SK-N-SH treated with all-trans-retinoic acid at 6 μM for 48 hours (cell line): ENCODE measurements at regions not wholly inside any gene's neighbourhood (a gene's known extent, or its start where the extent isn't known, plus 50 kb on each side); places are given as distances from the start of the nearest gene placed in this dataset.

Experiments used
- CSDC2 ChIP-seq: fragments of 250-450 bp; sonication (Bioruptor Pico); IDR thresholded peaks from 2 replicates; pipeline ENCODE4 v1.5.0; 2020; ENCODE audit warnings: mild to moderate bottlenecking, moderate library complexity
- ESRRG ChIP-seq: fragments of 250-450 bp; sonication (Bioruptor Pico); IDR thresholded peaks from 2 replicates; pipeline ENCODE4 v1.6.1; 2021; ENCODE audit warnings: mild to moderate bottlenecking
- ISL1 ChIP-seq: fragments of 250-450 bp; sonication (Bioruptor Pico); IDR thresholded peaks from 2 replicates; pipeline ENCODE4 v2.1.2; 2022; ENCODE audit warnings: mild to moderate bottlenecking, moderate library complexity
- RARB ChIP-seq: fragments of 250-450 bp; sonication (Bioruptor Pico); IDR thresholded peaks from 2 replicates; pipeline ENCODE4 v1.8.0; 2021; ENCODE audit warnings: mild to moderate bottlenecking, moderate library complexity
- SNAI2 ChIP-seq: fragments of 250-450 bp; sonication (Bioruptor Pico); IDR thresholded peaks from 2 replicates; pipeline ENCODE4 v1.5.0; 2020; ENCODE audit warnings: mild to moderate bottlenecking, moderate library complexity
- TOX ChIP-seq: fragments of 250-450 bp; sonication (Bioruptor Pico); IDR thresholded peaks from 2 replicates; pipeline ENCODE4 v1.8.0; 2021; ENCODE audit warnings: mild to moderate bottlenecking, moderate library complexity, borderline replicate concordance
- ZFP3 ChIP-seq: fragments of 250-450 bp; sonication (Bioruptor Pico); IDR thresholded peaks from 2 replicates; pipeline ENCODE4 v1.5.0; 2020; ENCODE audit warnings: mild to moderate bottlenecking, moderate library complexity
- ZNF70 ChIP-seq: fragments of 450-650 bp; formaldehyde crosslinking; IDR thresholded peaks from 2 replicates; pipeline ENCODE4 v1.5.0; 2020; ENCODE audit warnings: mild to moderate bottlenecking, moderate library complexity
- TF ChIP-seq, protein P1 (sequence below): fragments of 250-450 bp; sonication (Bioruptor Pico); IDR thresholded peaks from 2 replicates; pipeline ENCODE4 v1.8.0; 2020; ENCODE audit warnings: mild to moderate bottlenecking, moderate library complexity, borderline replicate concordance
- TF ChIP-seq, protein P2 (sequence below): fragments of 250-450 bp; sonication (Bioruptor Pico); IDR thresholded peaks from 2 replicates; pipeline ENCODE4 v1.5.0; 2020; ENCODE audit warnings: mild to moderate bottlenecking, moderate library complexity
- TF ChIP-seq, protein P3 (sequence below): fragments of 250-450 bp; sonication (Bioruptor Pico); IDR thresholded peaks from 2 replicates; pipeline ENCODE4 v1.5.1; 2020; ENCODE audit warnings: low read depth, mild to moderate bottlenecking, moderate library complexity
- TF ChIP-seq, protein P4 (sequence below): fragments of 250-450 bp; sonication (Bioruptor Pico); IDR thresholded peaks from 2 replicates; pipeline ENCODE4 v1.8.0; 2021; ENCODE audit warnings: low read depth, mild to moderate bottlenecking, moderate library complexity, borderline replicate concordance

DNA sequence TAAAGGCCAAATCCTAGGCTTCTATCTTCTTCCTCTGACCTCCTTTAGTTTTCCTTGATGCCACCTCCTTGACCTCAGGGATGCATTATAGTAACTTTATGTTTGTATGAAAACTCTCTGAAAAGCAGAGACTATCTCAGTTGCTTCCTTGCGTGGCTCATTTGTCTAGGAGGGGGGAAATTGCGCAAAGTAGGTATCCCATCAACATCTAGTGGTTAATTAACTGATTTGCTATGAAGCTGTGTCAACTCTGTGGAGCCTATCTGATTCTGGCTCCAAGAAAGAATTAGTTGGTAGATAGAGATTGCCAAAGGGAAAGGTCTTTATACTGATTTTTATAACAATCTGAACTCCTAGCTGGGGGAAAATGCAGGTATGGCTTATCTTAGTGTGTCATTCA, 82.1 kb upstream of the FRY start:
- TF ChIP-seq RARB (CRISPR knock-in tag), result no peak
- TF ChIP-seq, protein P1, sequence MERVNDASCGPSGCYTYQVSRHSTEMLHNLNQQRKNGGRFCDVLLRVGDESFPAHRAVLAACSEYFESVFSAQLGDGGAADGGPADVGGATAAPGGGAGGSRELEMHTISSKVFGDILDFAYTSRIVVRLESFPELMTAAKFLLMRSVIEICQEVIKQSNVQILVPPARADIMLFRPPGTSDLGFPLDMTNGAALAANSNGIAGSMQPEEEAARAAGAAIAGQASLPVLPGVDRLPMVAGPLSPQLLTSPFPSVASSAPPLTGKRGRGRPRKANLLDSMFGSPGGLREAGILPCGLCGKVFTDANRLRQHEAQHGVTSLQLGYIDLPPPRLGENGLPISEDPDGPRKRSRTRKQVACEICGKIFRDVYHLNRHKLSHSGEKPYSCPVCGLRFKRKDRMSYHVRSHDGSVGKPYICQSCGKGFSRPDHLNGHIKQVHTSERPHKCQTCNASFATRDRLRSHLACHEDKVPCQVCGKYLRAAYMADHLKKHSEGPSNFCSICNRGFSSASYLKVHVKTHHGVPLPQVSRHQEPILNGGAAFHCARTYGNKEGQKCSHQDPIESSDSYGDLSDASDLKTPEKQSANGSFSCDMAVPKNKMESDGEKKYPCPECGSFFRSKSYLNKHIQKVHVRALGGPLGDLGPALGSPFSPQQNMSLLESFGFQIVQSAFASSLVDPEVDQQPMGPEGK (CRISPR knock-in tag), result no peak
- TF ChIP-seq, protein P2, sequence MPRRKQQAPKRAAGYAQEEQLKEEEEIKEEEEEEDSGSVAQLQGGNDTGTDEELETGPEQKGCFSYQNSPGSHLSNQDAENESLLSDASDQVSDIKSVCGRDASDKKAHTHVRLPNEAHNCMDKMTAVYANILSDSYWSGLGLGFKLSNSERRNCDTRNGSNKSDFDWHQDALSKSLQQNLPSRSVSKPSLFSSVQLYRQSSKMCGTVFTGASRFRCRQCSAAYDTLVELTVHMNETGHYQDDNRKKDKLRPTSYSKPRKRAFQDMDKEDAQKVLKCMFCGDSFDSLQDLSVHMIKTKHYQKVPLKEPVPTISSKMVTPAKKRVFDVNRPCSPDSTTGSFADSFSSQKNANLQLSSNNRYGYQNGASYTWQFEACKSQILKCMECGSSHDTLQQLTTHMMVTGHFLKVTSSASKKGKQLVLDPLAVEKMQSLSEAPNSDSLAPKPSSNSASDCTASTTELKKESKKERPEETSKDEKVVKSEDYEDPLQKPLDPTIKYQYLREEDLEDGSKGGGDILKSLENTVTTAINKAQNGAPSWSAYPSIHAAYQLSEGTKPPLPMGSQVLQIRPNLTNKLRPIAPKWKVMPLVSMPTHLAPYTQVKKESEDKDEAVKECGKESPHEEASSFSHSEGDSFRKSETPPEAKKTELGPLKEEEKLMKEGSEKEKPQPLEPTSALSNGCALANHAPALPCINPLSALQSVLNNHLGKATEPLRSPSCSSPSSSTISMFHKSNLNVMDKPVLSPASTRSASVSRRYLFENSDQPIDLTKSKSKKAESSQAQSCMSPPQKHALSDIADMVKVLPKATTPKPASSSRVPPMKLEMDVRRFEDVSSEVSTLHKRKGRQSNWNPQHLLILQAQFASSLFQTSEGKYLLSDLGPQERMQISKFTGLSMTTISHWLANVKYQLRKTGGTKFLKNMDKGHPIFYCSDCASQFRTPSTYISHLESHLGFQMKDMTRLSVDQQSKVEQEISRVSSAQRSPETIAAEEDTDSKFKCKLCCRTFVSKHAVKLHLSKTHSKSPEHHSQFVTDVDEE (CRISPR knock-in tag), result no peak
- TF ChIP-seq, protein P3, sequence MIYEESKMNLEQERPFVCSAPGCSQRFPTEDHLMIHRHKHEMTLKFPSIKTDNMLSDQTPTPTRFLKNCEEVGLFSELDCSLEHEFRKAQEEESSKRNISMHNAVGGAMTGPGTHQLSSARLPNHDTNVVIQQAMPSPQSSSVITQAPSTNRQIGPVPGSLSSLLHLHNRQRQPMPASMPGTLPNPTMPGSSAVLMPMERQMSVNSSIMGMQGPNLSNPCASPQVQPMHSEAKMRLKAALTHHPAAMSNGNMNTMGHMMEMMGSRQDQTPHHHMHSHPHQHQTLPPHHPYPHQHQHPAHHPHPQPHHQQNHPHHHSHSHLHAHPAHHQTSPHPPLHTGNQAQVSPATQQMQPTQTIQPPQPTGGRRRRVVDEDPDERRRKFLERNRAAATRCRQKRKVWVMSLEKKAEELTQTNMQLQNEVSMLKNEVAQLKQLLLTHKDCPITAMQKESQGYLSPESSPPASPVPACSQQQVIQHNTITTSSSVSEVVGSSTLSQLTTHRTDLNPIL (CRISPR knock-in tag), result no peak
- no peak for TF ChIP-seq ESRRG (CRISPR knock-in tag)
- TF ChIP-seq TOX (CRISPR knock-in tag), result no peak
- no peak for TF ChIP-seq ISL1 (CRISPR knock-in tag)
- no peak for TF ChIP-seq ZNF70 (CRISPR knock-in tag)
- no peak for TF ChIP-seq CSDC2 (CRISPR knock-in tag)
- no peak for TF ChIP-seq ZFP3 (CRISPR knock-in tag)
- TF ChIP-seq, protein P4, sequence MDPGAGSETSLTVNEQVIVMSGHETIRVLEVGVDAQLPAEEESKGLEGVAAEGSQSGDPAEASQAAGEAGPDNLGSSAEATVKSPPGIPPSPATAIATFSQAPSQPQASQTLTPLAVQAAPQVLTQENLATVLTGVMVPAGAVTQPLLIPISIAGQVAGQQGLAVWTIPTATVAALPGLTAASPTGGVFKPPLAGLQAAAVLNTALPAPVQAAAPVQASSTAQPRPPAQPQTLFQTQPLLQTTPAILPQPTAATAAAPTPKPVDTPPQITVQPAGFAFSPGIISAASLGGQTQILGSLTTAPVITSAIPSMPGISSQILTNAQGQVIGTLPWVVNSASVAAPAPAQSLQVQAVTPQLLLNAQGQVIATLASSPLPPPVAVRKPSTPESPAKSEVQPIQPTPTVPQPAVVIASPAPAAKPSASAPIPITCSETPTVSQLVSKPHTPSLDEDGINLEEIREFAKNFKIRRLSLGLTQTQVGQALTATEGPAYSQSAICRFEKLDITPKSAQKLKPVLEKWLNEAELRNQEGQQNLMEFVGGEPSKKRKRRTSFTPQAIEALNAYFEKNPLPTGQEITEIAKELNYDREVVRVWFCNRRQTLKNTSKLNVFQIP (CRISPR knock-in tag), result no peak
- TF ChIP-seq SNAI2, result no peak
